Natural killer cell treated with Interleukin-12 subunit alpha and Interleukin-12 subunit beta and Interleukin-15 and Interleukin-18, amount 100 ng/mL, for 72 hours (primary cell): ENCODE measurements at regions not wholly inside any gene's neighbourhood (a gene's known extent, or its start where the extent isn't known, plus 50 kb on each side); places are given as distances from the start of the nearest gene placed in this dataset.

ENCODE experiments used
- ATAC-seq, 2 donors: fragments of 150-1000 bp; cut with Tn5 transposase in 1 of 2; sonication (Bioruptor Pico), chemical (Tn5 transposase) in 1 of 2; 2 replicates each; pipeline ENCODE4 v1.10.0; 2021
- DNase-seq: peaks from one replicate; pipeline ENCODE4 v3.0.0; 2022; ENCODE audit warnings: low spot score
- H3K27ac Mint-ChIP-seq, 2 donors: 1 replicate in 1 of 2; 2 replicates in 1 of 2; pipeline ENCODE4 v1.8.0; 2022; ENCODE audit warnings: mixed read lengths in 2 of 2, mild to moderate bottlenecking in 1 of 2, moderate library complexity in 1 of 2
- H3K27me3 Mint-ChIP-seq, 2 donors: 1 replicate in 1 of 2; 2 replicates in 1 of 2; pipeline ENCODE4 v1.8.0; 2022; ENCODE audit warnings: mixed read lengths in 2 of 2
- H3K36me3 Mint-ChIP-seq: one replicate; pipeline ENCODE4 v1.8.0; 2022; ENCODE audit warnings: mixed read lengths
- H3K4me1 Mint-ChIP-seq, 2 donors: 1 replicate in 1 of 2; 2 replicates in 1 of 2; pipeline ENCODE4 v1.8.0; 2022; ENCODE audit warnings: low read depth in 2 of 2, mixed read lengths in 2 of 2, mild to moderate bottlenecking in 1 of 2
- H3K4me3 Mint-ChIP-seq: one replicate; pipeline ENCODE4 v1.8.0; 2022; ENCODE audit warnings: mixed read lengths
- H3K9me3 Mint-ChIP-seq: 2 replicates; pipeline ENCODE4 v1.8.0; 2022; ENCODE audit warnings: mixed read lengths

GRCh38 chr2:145044491-145044890, 524.6 kb upstream of the ZEB2 start:
- Mint-ChIP-seq H3K4me3 (no peak overlapping the region), H3K4me1 (no peaks in the 10 kb centered on the region), H3K36me3 (no peaks in the 10 kb centered on the region), H3K27me3 (peaks cover 0 to 2% of the 10 kb centered on the region in 2 donors), H3K27ac (no peak overlapping the region), H3K9me3 (peaks cover 6% of the 10 kb centered on the region)
- ATAC-seq: no peak
- no peak for DNase-seq

- H3K27me3 Mint-ChIP-seq: peaks cover 0 to 2% of the 10 kb centered on the region in 2 donors
- H3K27ac Mint-ChIP-seq: no peak overlapping the region
- no peak for DNase-seq
- H3K4me3 Mint-ChIP-seq: no peak overlapping the region
- H3K4me1 Mint-ChIP-seq: no peaks in the 10 kb centered on the region
- peaks cover 6% of the 10 kb centered on the region for H3K9me3 Mint-ChIP-seq
- no peaks in the 10 kb centered on the region for H3K36me3 Mint-ChIP-seq
- no peak for ATAC-seq
Measured at GRCh38 chr2:145043399-145043834, 523.5 kb upstream of the ZEB2 start.

- Mint-ChIP-seq H3K9me3 (peaks cover 6% of the 10 kb centered on the region), H3K27me3 (no peaks in the 10 kb centered on the region), H3K36me3 (no peaks in the 10 kb centered on the region), H3K4me1 (no peaks in the 10 kb centered on the region), H3K4me3 (no peak overlapping the region), H3K27ac (no peak overlapping the region)
- no peak for DNase-seq
- no peak for ATAC-seq
Measured at GRCh38 chr2:145041706-145042105, 521.8 kb upstream of the ZEB2 start.

GRCh38 chr2:145040433-145040832, 520.5 kb upstream of the ZEB2 start:
- no peaks in the 10 kb centered on the region for H3K27me3 Mint-ChIP-seq
- ATAC-seq (no peak), DNase-seq (no peak)
- H3K9me3 Mint-ChIP-seq: peaks cover 6% of the 10 kb centered on the region
- no peak overlapping the region for H3K4me3 Mint-ChIP-seq
- H3K36me3 Mint-ChIP-seq: no peaks in the 10 kb centered on the region
- no peaks in the 10 kb centered on the region for H3K4me1 Mint-ChIP-seq
- no peak overlapping the region for H3K27ac Mint-ChIP-seq

GRCh38 chr2:145038041-145038525, 518.2 kb upstream of the ZEB2 start:
- no peak overlapping the region for H3K27ac Mint-ChIP-seq
- no peak for DNase-seq
- peaks cover 6% of the 10 kb centered on the region for H3K9me3 Mint-ChIP-seq
- H3K4me1 Mint-ChIP-seq: no peaks in the 10 kb centered on the region
- H3K36me3 Mint-ChIP-seq: no peaks in the 10 kb centered on the region
- no peak for ATAC-seq
- no peaks in the 10 kb centered on the region for H3K27me3 Mint-ChIP-seq
- no peak overlapping the region for H3K4me3 Mint-ChIP-seq

GRCh38 chr2:145036421-145037011, 516.6 kb upstream of the ZEB2 start:
- H3K4me3 Mint-ChIP-seq: no peak overlapping the region
- ATAC-seq (no peak), DNase-seq (no peak)
- H3K9me3 Mint-ChIP-seq: no peaks in the 10 kb centered on the region
- no peak overlapping the region for H3K27ac Mint-ChIP-seq
- H3K36me3 Mint-ChIP-seq: no peaks in the 10 kb centered on the region
- H3K4me1 Mint-ChIP-seq: no peaks in the 10 kb centered on the region
- H3K27me3 Mint-ChIP-seq: no peaks in the 10 kb centered on the region

GRCh38 chr2:145034511-145034910, 514.6 kb upstream of the ZEB2 start:
- Mint-ChIP-seq H3K36me3 (no peaks in the 10 kb centered on the region), H3K27ac (no peak overlapping the region), H3K27me3 (no peaks in the 10 kb centered on the region), H3K4me1 (no peaks in the 10 kb centered on the region), H3K4me3 (no peak overlapping the region), H3K9me3 (no peaks in the 10 kb centered on the region)
- DNase-seq: no peak
- no peak for ATAC-seq

- DNase-seq (no peak), ATAC-seq (no peak)
- no peaks in the 10 kb centered on the region for H3K36me3 Mint-ChIP-seq
- H3K27ac Mint-ChIP-seq: no peak overlapping the region
- no peaks in the 10 kb centered on the region for H3K27me3 Mint-ChIP-seq
- no peak overlapping the region for H3K4me3 Mint-ChIP-seq
- no peaks in the 10 kb centered on the region for H3K9me3 Mint-ChIP-seq
- no peaks in the 10 kb centered on the region for H3K4me1 Mint-ChIP-seq
Measured at GRCh38 chr2:145033438-145033837, 513.5 kb upstream of the ZEB2 start.

GRCh38 chr2:145032791-145033190, 512.9 kb upstream of the ZEB2 start:
- no peaks in the 10 kb centered on the region for H3K27me3 Mint-ChIP-seq
- H3K36me3 Mint-ChIP-seq: no peaks in the 10 kb centered on the region
- H3K4me3 Mint-ChIP-seq: no peak overlapping the region
- H3K4me1 Mint-ChIP-seq: no peaks in the 10 kb centered on the region
- no peak for ATAC-seq
- H3K9me3 Mint-ChIP-seq: no peaks in the 10 kb centered on the region
- H3K27ac Mint-ChIP-seq: no peak overlapping the region
- DNase-seq: no peak

- no peaks in the 10 kb centered on the region for H3K9me3 Mint-ChIP-seq
- no peaks in the 10 kb centered on the region for H3K36me3 Mint-ChIP-seq
- H3K4me1 Mint-ChIP-seq: no peaks in the 10 kb centered on the region
- no peak overlapping the region for H3K4me3 Mint-ChIP-seq
- H3K27ac Mint-ChIP-seq: no peak overlapping the region
- peaks cover 0 to 5% of the 10 kb centered on the region in 2 donors for H3K27me3 Mint-ChIP-seq
- ATAC-seq: no peak
- no peak for DNase-seq
Measured at GRCh38 chr2:145029873-145030272, 510.0 kb upstream of the ZEB2 start.

- ATAC-seq (no peak), DNase-seq (no peak)
- H3K27me3 Mint-ChIP-seq: peaks cover 0 to 10% of the 10 kb centered on the region in 2 donors
- H3K27ac Mint-ChIP-seq: no peak overlapping the region
- H3K36me3 Mint-ChIP-seq: no peaks in the 10 kb centered on the region
- no peak overlapping the region for H3K4me3 Mint-ChIP-seq
- no peaks in the 10 kb centered on the region for H3K4me1 Mint-ChIP-seq
- H3K9me3 Mint-ChIP-seq: no peaks in the 10 kb centered on the region
Measured at GRCh38 chr2:145029081-145029480, 509.2 kb upstream of the ZEB2 start.

GRCh38 chr2:145028101-145028920, 508.4 kb upstream of the ZEB2 start:
- Mint-ChIP-seq H3K27me3 (peaks cover 0 to 10% of the 10 kb centered on the region in 2 donors), H3K4me3 (no peak overlapping the region), H3K9me3 (no peaks in the 10 kb centered on the region), H3K27ac (no peak overlapping the region), H3K36me3 (no peaks in the 10 kb centered on the region), H3K4me1 (no peaks in the 10 kb centered on the region)
- DNase-seq (no peak), ATAC-seq (no peak)

- Mint-ChIP-seq H3K4me3 (no peak overlapping the region), H3K4me1 (peaks cover 0 to 5% of the 10 kb centered on the region in 2 donors), H3K36me3 (no peaks in the 10 kb centered on the region), H3K27me3 (peaks cover 0 to 10% of the 10 kb centered on the region in 2 donors), H3K27ac (no peak overlapping the region), H3K9me3 (no peaks in the 10 kb centered on the region)
- ATAC-seq (no peak), DNase-seq (no peak)
Measured at GRCh38 chr2:145026456-145027455, 506.8 kb upstream of the ZEB2 start.
